GM12878 (cell line): ENCODE measurements at regions not wholly inside any gene's neighbourhood (a gene's known extent, or its start where the extent isn't known, plus 50 kb on each side); places are given as distances from the start of the nearest gene placed in this dataset.

Source experiments
- ATAC-seq: fragments of 200-7000 bp; cut with Tn5 transposase; 3 replicates; pipeline ENCODE4 v1.9.1; 2020; ENCODE audit warnings: mild to moderate bottlenecking, moderate library complexity
- BruUV-seq: library from RNA; stranded (reverse); fragments of 400-500 nt; replicated peaks from 2 replicates; lab custom pipeline; 2021; lab: Mats Ljungman, UMichigan
- CTCF ChIA-PET: fragments of 300-600 bp; sonication (Branson Sonifier 250); formaldehyde crosslinking; extraction: SDS; loops from one replicate; lab custom pipeline; 2021; ENCODE audit warnings: inconsistent platforms; lab: Yijun Ruan, JAX
- POLR2A ChIA-PET: fragments of 350-600 bp; formaldehyde crosslinking; extraction: SDS; loops from one replicate; lab custom pipeline; 2021; ENCODE audit warnings: inconsistent platforms; lab: Charles Lee
- RAD21 ChIA-PET: fragments of 300-600 bp; sonication (Branson Sonifier 250); formaldehyde crosslinking; loops from one replicate; lab custom pipeline; 2023; ENCODE audit warnings: antibody characterized with exemption; ENCODE audit not compliant: unreplicated experiment; lab: Charles Lee
- SMC1A ChIA-PET: fragments of 300-600 bp; sonication (Branson Sonifier 250); formaldehyde crosslinking; loops from one replicate; lab custom pipeline; 2023; ENCODE audit not compliant: unreplicated experiment, uncharacterized antibody; lab: Charles Lee
- DNase-seq: peaks from one replicate; pipeline ENCODE4 v3.0.0-alpha.2; 2011; ENCODE audit warnings: low read depth, low spot score
- FAIRE-seq: peaks from 3 replicates; lab custom pipeline; 2011; peaks lifted over from hg19 to GRCh38; lab: Jason Lieb, UNC
- H2AFZ ChIP-seq: 2 replicates; pipeline ENCODE4 v1.6.0; 2011; ENCODE audit warnings: low read depth, low read length, control low read depth; ENCODE audit not compliant: control insufficient read depth
- H3K27ac ChIP-seq: 2 replicates; pipeline ENCODE4 v1.5.1; 2011; ENCODE audit warnings: control low read depth; ENCODE audit not compliant: control insufficient read depth, insufficient read depth
- H3K27me3 ChIP-seq, 2 experiments: replicated peaks in 1 of 2; 2 replicates each; pipeline versions ENCODE4 v1.6.0 to v1.6.1; 2011; ENCODE audit warnings: low read length in 1 of 2; ENCODE audit not compliant: control insufficient read depth in 2 of 2, insufficient read depth in 2 of 2
- H3K36me3 ChIP-seq, 2 experiments: 2 replicates each; pipeline ENCODE4 v1.5.1; 2011; ENCODE audit warnings: low read length in 1 of 2; ENCODE audit not compliant: control insufficient read depth in 2 of 2, insufficient read depth in 2 of 2
- H3K4me1 ChIP-seq: 2 replicates; pipeline ENCODE4 v1.6.1; 2011; ENCODE audit warnings: mild to moderate bottlenecking, low read length, moderate library complexity, mixed read lengths; ENCODE audit not compliant: control insufficient read depth, insufficient read depth
- H3K4me2 ChIP-seq: 2 replicates; pipeline ENCODE4 v1.6.0; 2011; ENCODE audit warnings: control low read depth; ENCODE audit not compliant: control insufficient read depth, insufficient read depth
- H3K4me3 ChIP-seq: fragments of 200-600 bp; sonication (generic); 2 replicates; pipeline ENCODE4 v1.5.1; 2016
- H3K79me2 ChIP-seq: 2 replicates; pipeline ENCODE4 v1.6.0; 2011; ENCODE audit warnings: low read length; ENCODE audit not compliant: control insufficient read depth, insufficient read depth
- H3K9ac ChIP-seq: 2 replicates; pipeline ENCODE4 v1.8.0; 2011; ENCODE audit warnings: low read length, control low read depth, mixed read lengths; ENCODE audit not compliant: control insufficient read depth, insufficient read depth
- H3K9me3 ChIP-seq: replicated peaks from 3 replicates; pipeline ENCODE4 v1.5.1; 2011; ENCODE audit warnings: mild to moderate bottlenecking, low read length; ENCODE audit not compliant: control insufficient read depth, insufficient read depth
- H4K20me1 ChIP-seq: 2 replicates; pipeline ENCODE4 v1.6.0; 2011; ENCODE audit not compliant: control insufficient read depth, insufficient read depth
- CHD1 ChIP-seq: IDR thresholded peaks from 2 replicates; pipeline ENCODE4 v1.6.1; 2012; ENCODE audit warnings: low read depth, low read length, improper control_type of control experiment
- CREB1 ChIP-seq: IDR thresholded peaks from 2 replicates; pipeline ENCODE4 v1.6.1; 2012; ENCODE audit warnings: low read depth, mild to moderate bottlenecking, inconsistent platforms
- ETV6 ChIP-seq, 2 experiments: fragments of 450-650 bp in 1 of 2; IDR thresholded peaks in 1 of 2; conservative IDR thresholded peaks in 1 of 2; 2 replicates each; pipeline ENCODE4 v1.6.1; 2014; ENCODE audit warnings: antibody characterized with exemption in 1 of 2, borderline replicate concordance in 1 of 2, low read depth in 1 of 2, mild to moderate bottlenecking in 1 of 2, moderate library complexity in 1 of 2
- GATAD2B ChIP-seq: fragments of 450-650 bp; conservative IDR thresholded peaks from 2 replicates; pipeline ENCODE4 v1.6.1; 2017; ENCODE audit warnings: low read depth, mild to moderate bottlenecking, moderate library complexity
- IRF4 ChIP-seq: IDR thresholded peaks from 2 replicates; pipeline ENCODE4 v1.6.1; 2011; ENCODE audit warnings: low read depth, low read length
- MEF2B ChIP-seq: fragments of 450-650 bp; IDR thresholded peaks from 2 replicates; pipeline ENCODE4 v1.6.1; 2018; ENCODE audit warnings: mild to moderate bottlenecking, moderate library complexity; ENCODE audit not compliant: partially characterized antibody, poor library complexity, severe bottlenecking
- NFYB ChIP-seq: IDR thresholded peaks from 2 replicates; pipeline ENCODE4 v1.6.1; 2011; ENCODE audit warnings: low read depth, mild to moderate bottlenecking, low read length, improper control_type of control experiment, moderate library complexity; ENCODE audit not compliant: insufficient read depth
- NRF1 ChIP-seq: conservative IDR thresholded peaks from 2 replicates; pipeline ENCODE4 v1.6.1; 2011; ENCODE audit warnings: mild to moderate bottlenecking, low read depth, low read length, improper control_type of control experiment
- PAX5 ChIP-seq: IDR thresholded peaks from 2 replicates; pipeline ENCODE4 v1.6.1; 2011; ENCODE audit warnings: low read depth, low read length, borderline replicate concordance
- POLR2AphosphoS2 ChIP-seq: IDR thresholded peaks from 2 replicates; pipeline ENCODE4 v1.6.1; 2011; ENCODE audit warnings: low read depth, mild to moderate bottlenecking, low read length, improper control_type of control experiment, moderate library complexity
- POLR2AphosphoS5 ChIP-seq: IDR thresholded peaks from 2 replicates; pipeline ENCODE4 v1.6.1; 2011; ENCODE audit warnings: mild to moderate bottlenecking, low read length, inconsistent platforms
- SREBF2 ChIP-seq: IDR thresholded peaks from 2 replicates; pipeline ENCODE4 v1.6.1; 2012; ENCODE audit warnings: mild to moderate bottlenecking, low read length
- WGBS: methylation state at CpG from one replicate; pipeline ENCODE4 v1.1.6; 2016; ENCODE audit warnings: low lambda C conversion rate; ENCODE audit not compliant: insufficient replicate concordance, insufficient coverage; ENCODE audit errors: missing lambda C conversion rate; 5-methylcytosine and 5-hydroxymethylcytosine counted together
- in situ Hi-C: fragments of 300-500 bp; cut with MboI; formaldehyde crosslinking; loops from 9 replicates; pipeline ENCODE4 v1.14.3; 2018; ENCODE audit warnings: mixed read lengths
- intact Hi-C: fragments of 100-400 bp; cut with micrococcal nuclease; formaldehyde crosslinking; loops from one replicate; pipeline ENCODE4 v1.14.2; 2022; ENCODE audit not compliant: unreplicated experiment
- TF ChIP-seq, protein P1 (sequence below): fragments of 450-650 bp; formaldehyde crosslinking; IDR thresholded peaks from 2 replicates; pipeline ENCODE4 v1.4.0; 2022; ENCODE audit warnings: mild to moderate bottlenecking, moderate library complexity
- TF ChIP-seq, protein P2 (sequence below): fragments of 450-650 bp; IDR thresholded peaks from 2 replicates; pipeline ENCODE4 v1.6.1; 2017; ENCODE audit warnings: low read depth, mild to moderate bottlenecking, moderate library complexity

- no peaks in the 10 kb centered on the region for H3K36me3 ChIP-seq
- 0% methylated on average over 2 of the region's 2 CpGs for WGBS
- H3K79me2 ChIP-seq, result no peaks in the 10 kb centered on the region
- no peaks in the 10 kb centered on the region for H3K9me3 ChIP-seq
- no peak overlapping the region for H2AFZ ChIP-seq
- in situ Hi-C loops (no loop called here), intact Hi-C loops (no loop called here)
- FAIRE-seq (no peak), DNase-seq (no peak), ATAC-seq (no peak)
- no peak overlapping the region for H3K4me3 ChIP-seq
- no peaks in the 10 kb centered on the region for H3K27me3 ChIP-seq
- RAD21 ChIA-PET, result interaction anchor here (1.1 kb wide), 1 partner anchor 200 kb away, joined by 3 read pairs; no protein-coding TSS in a partner anchor
- POLR2A ChIA-PET, result no interaction called here
- no peak for TF ChIP-seq PAX5
- no peak overlapping the region for H3K4me2 ChIP-seq
- no TSS peak for BruUV-seq
- H3K27ac ChIP-seq, result no peak overlapping the region
- no peaks in the 10 kb centered on the region for H4K20me1 ChIP-seq
- CTCF ChIA-PET, result no interaction called here
- SMC1A ChIA-PET, result interaction anchor here (0.9 to 3.1 kb wide), 4 partner anchors 10 to 189 kb away, joined by 3 to 19 read pairs (median 3); no protein-coding TSS in a partner anchor
- H3K4me1 ChIP-seq, result no peaks in the 10 kb centered on the region
- no peak overlapping the region for H3K9ac ChIP-seq
Measured at GRCh38 chr4:79057772-79058171, 118.5 kb upstream of the PAQR3 start.

- H3K27me3 ChIP-seq, result no peaks in the 10 kb centered on the region; a peak in 1 of 4 replicates
- intact Hi-C loops (no loop called here), in situ Hi-C loops (no loop called here)
- RAD21 ChIA-PET, result no interaction called here
- H3K79me2 ChIP-seq, result no peaks in the 10 kb centered on the region
- POLR2A ChIA-PET, result no interaction called here
- FAIRE-seq (no peak), DNase-seq (no peak), ATAC-seq (no peak)
- no TSS peak for BruUV-seq
- TF ChIP-seq NRF1 (no peak), SREBF2 (no peak), POLR2AphosphoS5 (no peak), MEF2B (no peak), ETV6 (conservative IDR thresholded peaks at IDR 0.05 in 1 of 2, IDR thresholded peaks at IDR 0.05 in 1 of 2; ENCODE audit: borderline replicate concordance in 1 of 2, low read depth in 1 of 2) (no peak), NFYB (no peak), CREB1 (no peak), IRF4 (no peak), POLR2AphosphoS2 (no peak), GATAD2B (no peak), CHD1 (no peak)
- TF ChIP-seq, protein P1, sequence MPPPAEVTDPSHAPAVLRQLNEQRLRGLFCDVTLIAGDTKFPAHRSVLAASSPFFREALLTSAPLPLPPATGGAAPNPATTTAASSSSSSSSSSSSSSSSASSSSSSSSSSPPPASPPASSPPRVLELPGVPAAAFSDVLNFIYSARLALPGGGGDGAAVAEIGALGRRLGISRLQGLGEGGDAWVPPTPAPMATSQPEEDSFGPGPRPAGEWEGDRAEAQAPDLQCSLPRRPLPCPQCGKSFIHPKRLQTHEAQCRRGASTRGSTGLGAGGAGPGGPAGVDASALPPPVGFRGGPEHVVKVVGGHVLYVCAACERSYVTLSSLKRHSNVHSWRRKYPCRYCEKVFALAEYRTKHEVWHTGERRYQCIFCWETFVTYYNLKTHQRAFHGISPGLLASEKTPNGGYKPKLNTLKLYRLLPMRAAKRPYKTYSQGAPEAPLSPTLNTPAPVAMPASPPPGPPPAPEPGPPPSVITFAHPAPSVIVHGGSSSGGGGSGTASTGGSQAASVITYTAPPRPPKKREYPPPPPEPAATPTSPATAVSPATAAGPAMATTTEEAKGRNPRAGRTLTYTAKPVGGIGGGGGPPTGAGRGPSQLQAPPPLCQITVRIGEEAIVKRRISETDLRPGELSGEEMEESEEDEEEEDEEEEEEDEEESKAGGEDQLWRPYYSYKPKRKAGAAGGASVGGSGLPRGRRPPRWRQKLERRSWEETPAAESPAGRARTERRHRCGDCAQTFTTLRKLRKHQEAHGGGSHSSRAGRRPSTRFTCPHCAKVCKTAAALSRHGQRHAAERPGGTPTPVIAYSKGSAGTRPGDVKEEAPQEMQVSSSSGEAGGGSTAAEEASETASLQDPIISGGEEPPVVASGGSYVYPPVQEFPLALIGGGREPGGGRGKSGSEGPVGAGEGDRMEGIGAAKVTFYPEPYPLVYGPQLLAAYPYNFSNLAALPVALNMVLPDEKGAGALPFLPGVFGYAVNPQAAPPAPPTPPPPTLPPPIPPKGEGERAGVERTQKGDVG, result no peak
- TF ChIP-seq, protein P2, sequence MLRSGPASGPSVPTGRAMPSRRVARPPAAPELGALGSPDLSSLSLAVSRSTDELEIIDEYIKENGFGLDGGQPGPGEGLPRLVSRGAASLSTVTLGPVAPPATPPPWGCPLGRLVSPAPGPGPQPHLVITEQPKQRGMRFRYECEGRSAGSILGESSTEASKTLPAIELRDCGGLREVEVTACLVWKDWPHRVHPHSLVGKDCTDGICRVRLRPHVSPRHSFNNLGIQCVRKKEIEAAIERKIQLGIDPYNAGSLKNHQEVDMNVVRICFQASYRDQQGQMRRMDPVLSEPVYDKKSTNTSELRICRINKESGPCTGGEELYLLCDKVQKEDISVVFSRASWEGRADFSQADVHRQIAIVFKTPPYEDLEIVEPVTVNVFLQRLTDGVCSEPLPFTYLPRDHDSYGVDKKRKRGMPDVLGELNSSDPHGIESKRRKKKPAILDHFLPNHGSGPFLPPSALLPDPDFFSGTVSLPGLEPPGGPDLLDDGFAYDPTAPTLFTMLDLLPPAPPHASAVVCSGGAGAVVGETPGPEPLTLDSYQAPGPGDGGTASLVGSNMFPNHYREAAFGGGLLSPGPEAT, result no peak
- H3K4me2 ChIP-seq, result no peak overlapping the region
- no peaks in the 10 kb centered on the region for H3K4me1 ChIP-seq
- no peaks in the 10 kb centered on the region for H3K9me3 ChIP-seq
- CTCF ChIA-PET, result no interaction called here
- SMC1A ChIA-PET, result interaction anchor here (0.6 to 2.5 kb wide), 5 partner anchors 9 to 113 kb away, joined by 3 to 15 read pairs (median 4); no protein-coding TSS in a partner anchor
- H4K20me1 ChIP-seq, result no peaks in the 10 kb centered on the region
- H3K4me3 ChIP-seq, result no peak overlapping the region
- no peaks in the 10 kb centered on the region for H3K36me3 ChIP-seq
- H3K27ac ChIP-seq, result no peak overlapping the region
- H3K9ac ChIP-seq, result no peak overlapping the region
- H2AFZ ChIP-seq, result no peak overlapping the region
Measured at GRCh38 chr4:79053754-79054153, 114.5 kb upstream of the PAQR3 start.
